IMR-90 (cell line): ENCODE measurements at regions not wholly inside any gene's neighbourhood (a gene's known extent, or its start where the extent isn't known, plus 50 kb on each side); places are given as distances from the start of the nearest gene placed in this dataset.

ENCODE experiments used
- ATAC-seq: fragments of 200-7000 bp; cut with Tn5 transposase; 2 replicates; pipeline ENCODE4 v1.9.1; 2020; ENCODE audit warnings: low read depth, mild to moderate bottlenecking, moderate library complexity
- BruUV-seq: library from RNA; stranded (reverse); fragments of 400-500 nt; replicated peaks from 2 replicates; lab custom pipeline; 2021; lab: Mats Ljungman, UMichigan
- CTCF ChIA-PET: fragments of 300-600 bp; formaldehyde crosslinking; extraction: SDS; loops from one replicate; lab custom pipeline; 2021; ENCODE audit warnings: antibody characterized with exemption; lab: Yijun Ruan, JAX
- POLR2A ChIA-PET: fragments of 300-600 bp; sonication (Branson Sonifier 250); formaldehyde crosslinking; loops from one replicate; lab custom pipeline; 2022; ENCODE audit warnings: antibody characterized with exemption; ENCODE audit not compliant: unreplicated experiment; lab: Charles Lee
- DNase-seq: peaks from one replicate; pipeline ENCODE4 v3.0.0; 2013
- H2AFZ ChIP-seq: replicated peaks from 2 replicates; pipeline ENCODE3; 2013; ENCODE audit warnings: low read length, mild to moderate bottlenecking; ENCODE audit not compliant: poor library complexity
- H2AK5ac ChIP-seq: 2 replicates; pipeline ENCODE4 v1.6.1; 2013; ENCODE audit warnings: low read depth, low read length, inconsistent platforms
- H2AK9ac ChIP-seq: replicated peaks from 2 replicates; pipeline ENCODE3; 2013; ENCODE audit warnings: mild to moderate bottlenecking, low read depth, low read length, moderate library complexity; ENCODE audit not compliant: poor library complexity
- H2BK120ac ChIP-seq: 2 replicates; pipeline ENCODE4 v1.6.1; 2013; ENCODE audit warnings: low read depth, low read length, inconsistent platforms
- H2BK15ac ChIP-seq: 3 replicates; pipeline ENCODE4 v1.6.1; 2013; ENCODE audit warnings: low read depth, low read length, inconsistent platforms
- H2BK20ac ChIP-seq: 2 replicates; pipeline ENCODE4 v1.6.1; 2013; ENCODE audit warnings: low read depth, mild to moderate bottlenecking, inconsistent platforms, low read length, moderate library complexity
- H2BK5ac ChIP-seq: 2 replicates; pipeline ENCODE4 v1.6.1; 2013; ENCODE audit warnings: mild to moderate bottlenecking, low read depth, low read length, inconsistent platforms; ENCODE audit not compliant: poor library complexity, severe bottlenecking
- H3K14ac ChIP-seq: replicated peaks from 2 replicates; pipeline ENCODE4 v1.6.1; 2013; ENCODE audit warnings: low read depth, low read length, inconsistent platforms
- H3K18ac ChIP-seq: 2 replicates; pipeline ENCODE4 v1.6.1; 2013; ENCODE audit warnings: low read depth, low read length, control low read depth
- H3K23ac ChIP-seq: 2 replicates; pipeline ENCODE4 v1.6.1; 2013; ENCODE audit warnings: low read depth, low read length, inconsistent platforms
- H3K27ac ChIP-seq: 2 replicates; pipeline ENCODE4 v1.5.1; 2013; ENCODE audit warnings: mild to moderate bottlenecking, control low read depth, low read length; ENCODE audit not compliant: insufficient read depth
- H3K27me3 ChIP-seq: 2 replicates; pipeline ENCODE4 v1.6.1; 2013; ENCODE audit warnings: low read length; ENCODE audit not compliant: control insufficient read depth, insufficient read depth
- H3K36me3 ChIP-seq: 2 replicates; pipeline ENCODE4 v1.6.1; 2013; ENCODE audit warnings: low read length, mixed read lengths; ENCODE audit not compliant: control insufficient read depth, insufficient read depth
- H3K4ac ChIP-seq: 2 replicates; pipeline ENCODE4 v1.6.1; 2013; ENCODE audit warnings: low read depth, low read length, inconsistent platforms
- H3K4me1 ChIP-seq: 2 replicates; pipeline ENCODE4 v1.6.1; 2013; ENCODE audit warnings: low read length, mixed read lengths; ENCODE audit not compliant: control insufficient read depth, insufficient read depth
- H3K4me2 ChIP-seq: 2 replicates; pipeline ENCODE4 v1.6.1; 2013; ENCODE audit warnings: low read depth, mild to moderate bottlenecking, control low read depth, low read length, moderate library complexity
- H3K4me3 ChIP-seq: 2 replicates; pipeline ENCODE4 v1.5.1; 2013; ENCODE audit warnings: low read depth, mild to moderate bottlenecking, control low read depth, low read length, moderate library complexity; ENCODE audit not compliant: insufficient read depth
- H3K56ac ChIP-seq: 2 replicates; pipeline ENCODE4 v1.6.1; 2013; ENCODE audit warnings: low read length, inconsistent platforms; ENCODE audit not compliant: insufficient read depth; ENCODE audit errors: extremely low read depth
- H3K79me1 ChIP-seq, 2 experiments: 2 replicates each; pipeline ENCODE4 v1.6.1; 2013; ENCODE audit warnings: low read length in 2 of 2, inconsistent platforms in 1 of 2, low read depth in 1 of 2
- H3K9ac ChIP-seq: 2 replicates; pipeline ENCODE4 v1.6.1; 2013; ENCODE audit warnings: low read depth, low read length, control low read depth
- H3K9me1 ChIP-seq: 2 replicates; pipeline ENCODE4 v1.6.1; 2013; ENCODE audit warnings: low read length, inconsistent platforms; ENCODE audit not compliant: insufficient read depth
- H3K9me3 ChIP-seq: 2 replicates; pipeline ENCODE4 v1.6.1; 2013; ENCODE audit warnings: low read length; ENCODE audit not compliant: control insufficient read depth, insufficient read depth
- H4K20me1 ChIP-seq: 2 replicates; pipeline ENCODE4 v1.6.1; 2013; ENCODE audit warnings: low read length, inconsistent platforms; ENCODE audit not compliant: insufficient read depth
- H4K5ac ChIP-seq: 2 replicates; pipeline ENCODE4 v1.6.1; 2013; ENCODE audit warnings: mild to moderate bottlenecking, low read depth, low read length, control low read depth
- H4K8ac ChIP-seq, 2 experiments: 2 replicates each; pipeline ENCODE4 v1.6.1; 2013; ENCODE audit warnings: low read depth in 2 of 2, low read length in 2 of 2, control low read depth in 1 of 2, inconsistent platforms in 1 of 2
- H4K91ac ChIP-seq: 2 replicates; pipeline ENCODE4 v1.6.1; 2013; ENCODE audit warnings: low read depth, low read length, inconsistent platforms; ENCODE audit not compliant: insufficient read depth
- BHLHE40 ChIP-seq: fragments of 150-350 bp; IDR thresholded peaks from 2 replicates; pipeline ENCODE4 v1.6.1; 2016; ENCODE audit warnings: mild to moderate bottlenecking, low read depth, low read length
- CEBPB ChIP-seq: IDR thresholded peaks from 2 replicates; pipeline ENCODE4 v1.6.1; 2012; ENCODE audit warnings: low read depth, low read length, improper control_type of control experiment
- CHD1 ChIP-seq: IDR thresholded peaks from 2 replicates; pipeline ENCODE4 v1.6.1; 2012; ENCODE audit warnings: low read depth, low read length, improper control_type of control experiment
- FOS ChIP-seq: fragments of 150-350 bp; IDR thresholded peaks from 2 replicates; pipeline ENCODE4 v1.6.1; 2016; ENCODE audit warnings: low read depth, low read length
- MAFK ChIP-seq: IDR thresholded peaks from 2 replicates; pipeline ENCODE4 v1.6.1; 2012; ENCODE audit warnings: low read depth, low read length, improper control_type of control experiment
- MAZ ChIP-seq: IDR thresholded peaks from 2 replicates; pipeline ENCODE4 v1.6.1; 2012; ENCODE audit warnings: low read depth, mild to moderate bottlenecking, low read length, improper control_type of control experiment, moderate library complexity, borderline replicate concordance
- MXI1 ChIP-seq: IDR thresholded peaks from 2 replicates; pipeline ENCODE4 v1.6.1; 2012; ENCODE audit warnings: low read depth, mild to moderate bottlenecking, low read length, moderate library complexity, borderline replicate concordance
- NFE2L2 ChIP-seq: fragments of 150-350 bp; IDR thresholded peaks from 2 replicates; pipeline ENCODE4 v1.6.1; 2016; ENCODE audit warnings: low read depth, mild to moderate bottlenecking, low read length
- POLR2A ChIP-seq: IDR thresholded peaks from 2 replicates; pipeline ENCODE4 v1.6.1; 2012; ENCODE audit warnings: mild to moderate bottlenecking, low read depth, low read length
- RAD21 ChIP-seq: IDR thresholded peaks from 2 replicates; pipeline ENCODE4 v1.6.1; 2012; ENCODE audit warnings: low read length, improper control_type of control experiment
- RCOR1 ChIP-seq: IDR thresholded peaks from 2 replicates; pipeline ENCODE4 v1.6.1; 2012; ENCODE audit warnings: mild to moderate bottlenecking, low read length, improper control_type of control experiment; ENCODE audit not compliant: insufficient replicate concordance
- RFX5 ChIP-seq: IDR thresholded peaks from 2 replicates; pipeline ENCODE4 v1.8.0; 2012; ENCODE audit warnings: low read depth, mild to moderate bottlenecking, low read length, moderate library complexity
- SMC3 ChIP-seq: fragments of 150-350 bp; IDR thresholded peaks from 2 replicates; pipeline ENCODE4 v1.6.1; 2016; ENCODE audit warnings: low read depth, mild to moderate bottlenecking, antibody characterized with exemption, low read length, moderate library complexity
- WGBS, 2 experiments: methylation state at CpG; one replicate each; pipeline versions ENCODE4 v1.1.5 to v1.1.7; 2013; ENCODE audit warnings: missing lambda C conversion rate in 2 of 2; ENCODE audit not compliant: insufficient read length in 1 of 2; ENCODE audit errors: extremely low coverage in 2 of 2; 5-methylcytosine and 5-hydroxymethylcytosine counted together
- dilution Hi-C: fragments of 300-500 bp; cut with HindIII; formaldehyde crosslinking; loops from one replicate; pipeline ENCODE4 v1.14.3; 2018; ENCODE audit warnings: low sequenced_read_pairs; ENCODE audit not compliant: unreplicated experiment
- in situ Hi-C: fragments of 300-500 bp; cut with MboI; formaldehyde crosslinking; loops from 3 replicates; pipeline ENCODE4 v1.14.3; 2019; ENCODE audit warnings: low sequenced_read_pairs, inconsistent platforms, mixed read lengths
- intact Hi-C: fragments of 100-400 bp; cut with micrococcal nuclease; formaldehyde crosslinking; loops from 2 replicates; pipeline ENCODE4 v1.10.0; 2022
- TF ChIP-seq, protein P1 (sequence below): fragments of 150-350 bp; IDR thresholded peaks from 2 replicates; pipeline ENCODE4 v1.6.1; 2016; ENCODE audit warnings: low read depth, mild to moderate bottlenecking, low read length, moderate library complexity, borderline replicate concordance
- TF ChIP-seq, protein P2 (sequence below): fragments of 150-350 bp; IDR thresholded peaks from 2 replicates; pipeline ENCODE4 v1.6.1; 2017; ENCODE audit warnings: mild to moderate bottlenecking, antibody characterized with exemption, low read length, low read depth
- TF ChIP-seq, protein P3 (sequence below): conservative IDR thresholded peaks from 2 replicates; pipeline ENCODE4 v1.5.1; 2012; ENCODE audit warnings: mild to moderate bottlenecking, low read depth, low read length, improper control_type of control experiment

DNA sequence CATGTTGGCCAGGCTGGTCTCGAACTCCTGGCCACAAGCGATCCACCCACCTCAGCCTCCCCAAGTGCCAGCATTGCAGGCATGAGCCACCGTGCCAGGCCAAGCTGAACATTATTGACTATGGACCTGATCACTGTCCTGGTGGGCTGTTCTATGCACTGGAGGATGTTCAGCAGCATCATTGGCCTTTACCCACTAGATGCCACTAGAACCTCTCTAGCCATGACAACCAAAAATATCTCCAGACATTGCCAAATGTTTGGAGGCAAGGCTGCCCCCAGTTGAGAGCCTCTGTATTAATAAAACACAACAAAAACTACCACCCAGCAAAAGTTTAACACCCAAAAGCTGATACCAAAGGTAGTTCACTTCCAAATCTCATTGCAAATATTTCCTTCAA is 110.8 kb upstream of the SOD1 start:
- Histone ChIP-seq H3K18ac (no peak overlapping the region), H3K9ac (no peak overlapping the region), H3K4me1 (no peaks in the 10 kb centered on the region; the same call in 1 of the 2 replicates), H4K5ac (no peak overlapping the region), H3K4me2 (no peak overlapping the region), H3K79me1 (no peaks in the 10 kb centered on the region), H2BK20ac (no peak overlapping the region), H2BK15ac (no peak overlapping the region), H3K9me3 (no peaks in the 10 kb centered on the region), H3K4me3 (no peak overlapping the region), H3K23ac (no peak overlapping the region), H4K20me1 (no peaks in the 10 kb centered on the region), H2BK120ac (no peak overlapping the region), H3K14ac (no peak overlapping the region), H2BK5ac (no peak overlapping the region), H3K27ac (no peak overlapping the region), H4K91ac (no peak overlapping the region), H4K8ac (no peak overlapping the region), H3K4ac (no peak overlapping the region), H3K36me3 (no peaks in the 10 kb centered on the region), H2AK9ac (no peak overlapping the region), H3K56ac (no peak overlapping the region), H2AFZ (no peak overlapping the region), H3K9me1 (no peaks in the 10 kb centered on the region), H3K27me3 (peaks cover 9% of the 10 kb centered on the region), H2AK5ac (no peak overlapping the region)
- DNase-seq (no peak), ATAC-seq (no peak)
- in situ Hi-C loops (no loop called here), dilution Hi-C loops (no loop called here), intact Hi-C loops (no loop called here)
- no CpG with 5 or more reads among the region's 3 CpGs for WGBS, 2 experiments
- TF ChIP-seq, protein P1, sequence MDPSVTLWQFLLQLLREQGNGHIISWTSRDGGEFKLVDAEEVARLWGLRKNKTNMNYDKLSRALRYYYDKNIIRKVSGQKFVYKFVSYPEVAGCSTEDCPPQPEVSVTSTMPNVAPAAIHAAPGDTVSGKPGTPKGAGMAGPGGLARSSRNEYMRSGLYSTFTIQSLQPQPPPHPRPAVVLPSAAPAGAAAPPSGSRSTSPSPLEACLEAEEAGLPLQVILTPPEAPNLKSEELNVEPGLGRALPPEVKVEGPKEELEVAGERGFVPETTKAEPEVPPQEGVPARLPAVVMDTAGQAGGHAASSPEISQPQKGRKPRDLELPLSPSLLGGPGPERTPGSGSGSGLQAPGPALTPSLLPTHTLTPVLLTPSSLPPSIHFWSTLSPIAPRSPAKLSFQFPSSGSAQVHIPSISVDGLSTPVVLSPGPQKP: no peak
- no peak for TF ChIP-seq FOS
- no peak for TF ChIP-seq MAZ
- TF ChIP-seq CHD1: no peak
- no peak for TF ChIP-seq RAD21
- no peak for TF ChIP-seq RFX5
- TF ChIP-seq MAFK: no peak
- TF ChIP-seq, protein P2, sequence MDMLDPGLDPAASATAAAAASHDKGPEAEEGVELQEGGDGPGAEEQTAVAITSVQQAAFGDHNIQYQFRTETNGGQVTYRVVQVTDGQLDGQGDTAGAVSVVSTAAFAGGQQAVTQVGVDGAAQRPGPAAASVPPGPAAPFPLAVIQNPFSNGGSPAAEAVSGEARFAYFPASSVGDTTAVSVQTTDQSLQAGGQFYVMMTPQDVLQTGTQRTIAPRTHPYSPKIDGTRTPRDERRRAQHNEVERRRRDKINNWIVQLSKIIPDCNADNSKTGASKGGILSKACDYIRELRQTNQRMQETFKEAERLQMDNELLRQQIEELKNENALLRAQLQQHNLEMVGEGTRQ: no peak
- TF ChIP-seq, protein P3, sequence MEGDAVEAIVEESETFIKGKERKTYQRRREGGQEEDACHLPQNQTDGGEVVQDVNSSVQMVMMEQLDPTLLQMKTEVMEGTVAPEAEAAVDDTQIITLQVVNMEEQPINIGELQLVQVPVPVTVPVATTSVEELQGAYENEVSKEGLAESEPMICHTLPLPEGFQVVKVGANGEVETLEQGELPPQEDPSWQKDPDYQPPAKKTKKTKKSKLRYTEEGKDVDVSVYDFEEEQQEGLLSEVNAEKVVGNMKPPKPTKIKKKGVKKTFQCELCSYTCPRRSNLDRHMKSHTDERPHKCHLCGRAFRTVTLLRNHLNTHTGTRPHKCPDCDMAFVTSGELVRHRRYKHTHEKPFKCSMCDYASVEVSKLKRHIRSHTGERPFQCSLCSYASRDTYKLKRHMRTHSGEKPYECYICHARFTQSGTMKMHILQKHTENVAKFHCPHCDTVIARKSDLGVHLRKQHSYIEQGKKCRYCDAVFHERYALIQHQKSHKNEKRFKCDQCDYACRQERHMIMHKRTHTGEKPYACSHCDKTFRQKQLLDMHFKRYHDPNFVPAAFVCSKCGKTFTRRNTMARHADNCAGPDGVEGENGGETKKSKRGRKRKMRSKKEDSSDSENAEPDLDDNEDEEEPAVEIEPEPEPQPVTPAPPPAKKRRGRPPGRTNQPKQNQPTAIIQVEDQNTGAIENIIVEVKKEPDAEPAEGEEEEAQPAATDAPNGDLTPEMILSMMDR: no peak
- TF ChIP-seq POLR2A: no peak
- no peak for TF ChIP-seq NFE2L2
- TF ChIP-seq CEBPB: no peak
- TF ChIP-seq RCOR1: no peak
- no peak for TF ChIP-seq MXI1
- TF ChIP-seq BHLHE40: no peak
- TF ChIP-seq SMC3: no peak
- POLR2A ChIA-PET: no interaction called here
- BruUV-seq: no TSS peak
- CTCF ChIA-PET: no interaction called here
